ENCODE measurements at regions not wholly inside any gene's neighbourhood (a gene's known extent, or its start where the extent isn't known, plus 50 kb on each side); places are given as distances from the start of the nearest gene placed in this dataset.
"Not testable (repeated sequence)": the region's sequence is repeated elsewhere in the genome, so short reads cannot be mapped to it uniquely, and the experiment has no call there.

DNA sequence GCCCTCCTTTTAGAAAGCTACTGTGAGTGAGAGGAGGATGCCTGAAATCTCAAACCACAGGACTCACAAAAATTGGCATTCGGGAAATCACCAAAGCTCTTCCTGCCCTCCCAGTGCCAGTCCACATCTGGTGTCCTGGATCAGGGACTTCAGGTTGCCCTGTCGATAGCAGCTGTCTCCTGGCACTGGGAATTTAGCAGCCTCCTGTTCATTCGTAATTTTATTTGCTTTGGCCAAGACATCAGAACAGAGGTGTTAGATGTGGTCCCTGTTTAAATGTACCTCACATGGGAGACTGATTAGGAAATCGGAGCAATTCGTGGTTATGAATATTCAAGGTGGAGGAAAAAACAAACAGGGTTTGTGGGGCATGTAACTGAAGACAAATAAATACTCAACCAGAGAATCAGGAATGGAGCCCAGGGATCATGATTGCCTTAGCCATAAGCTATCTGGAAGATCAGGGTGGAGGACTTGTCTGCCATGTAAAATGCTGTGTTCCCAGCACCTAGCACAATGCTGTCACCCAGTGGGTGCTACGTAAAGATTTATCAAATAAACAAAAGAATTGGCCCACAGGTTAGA is 265.2 kb upstream of the PROK2 start:
- DNase-seq (ENCODE audit: low read depth) = no peak

DNA sequence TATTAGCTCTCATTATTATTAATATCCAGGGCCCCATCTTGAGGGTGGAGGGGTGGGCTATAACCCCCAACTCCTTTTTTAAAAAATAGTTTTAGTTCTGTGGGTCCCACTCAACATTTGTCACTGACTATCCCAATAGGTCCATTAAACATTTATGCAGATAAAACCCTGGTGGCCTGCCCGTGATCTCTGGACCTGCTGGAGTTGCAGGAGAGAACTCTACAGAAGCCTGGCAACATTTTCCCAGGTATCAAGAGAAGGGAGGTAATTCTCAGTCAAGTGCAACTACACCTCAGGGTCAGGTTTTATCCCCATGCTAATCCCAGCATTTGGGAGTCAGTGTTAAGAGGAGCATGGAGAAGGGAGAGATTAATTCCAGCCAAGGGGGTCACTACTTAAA is 264.4 kb upstream of the PROK2 start:
- DNase-seq (ENCODE audit: low read depth) = no peak

DNA sequence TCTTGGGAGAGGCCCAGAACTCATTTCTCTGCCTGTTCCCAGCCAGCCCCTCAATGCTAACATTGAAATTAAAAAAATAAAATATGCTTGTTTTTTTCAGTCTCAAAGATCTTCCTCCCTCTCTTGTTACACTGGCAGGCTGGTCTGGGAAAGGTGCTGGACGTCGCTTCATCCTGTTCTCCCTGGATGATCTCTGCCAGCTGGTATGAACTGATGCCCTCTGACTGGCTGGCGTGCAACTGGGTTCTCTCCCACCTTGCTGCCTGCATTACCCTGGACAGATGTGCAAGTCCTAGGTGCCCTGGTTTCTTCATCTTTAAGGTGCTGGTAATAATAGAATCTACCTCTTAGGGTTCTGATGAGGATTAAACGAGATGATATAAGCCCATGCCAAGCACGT is 263.9 kb upstream of the PROK2 start:
- DNase-seq (ENCODE audit: low read depth) = no peak

DNA sequence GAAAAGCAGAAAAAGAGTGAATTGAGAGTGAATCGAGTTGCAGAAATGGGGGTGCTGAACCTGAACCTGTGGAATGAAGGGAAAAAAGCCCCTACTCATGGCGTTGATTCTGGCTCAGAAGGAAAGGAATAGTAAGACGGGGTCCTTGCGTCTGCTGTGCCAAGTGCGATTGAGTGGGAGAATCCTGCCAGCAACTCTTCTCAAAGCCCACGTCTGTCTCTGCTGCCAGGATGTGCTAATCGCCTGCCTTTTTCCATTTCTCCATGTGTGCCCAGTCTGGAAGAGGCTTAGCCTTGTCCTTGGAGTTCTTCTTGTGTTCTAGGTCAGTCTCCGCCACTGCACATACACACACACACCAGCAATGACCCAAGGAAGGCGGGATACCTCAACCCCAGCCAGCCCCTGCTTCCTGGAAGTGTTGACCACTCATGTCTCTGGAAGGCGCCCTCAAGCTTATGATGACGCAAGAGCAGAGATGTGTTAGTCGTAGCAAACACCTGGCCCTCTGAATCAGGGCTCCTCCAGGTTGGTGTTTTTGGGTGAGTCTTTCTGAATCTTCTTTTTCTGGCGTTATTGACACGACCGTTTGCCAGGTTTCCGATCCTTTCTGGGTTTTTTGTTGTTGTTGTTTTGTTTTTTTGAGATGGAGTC is 262.4 kb upstream of the PROK2 start:
- no peak for DNase-seq (ENCODE audit: low read depth)

GRCh38 chr3:72044231-72044855 is 259.4 kb upstream of the PROK2 start:
- DNase-seq (ENCODE audit: low read depth) = no peak

DNA sequence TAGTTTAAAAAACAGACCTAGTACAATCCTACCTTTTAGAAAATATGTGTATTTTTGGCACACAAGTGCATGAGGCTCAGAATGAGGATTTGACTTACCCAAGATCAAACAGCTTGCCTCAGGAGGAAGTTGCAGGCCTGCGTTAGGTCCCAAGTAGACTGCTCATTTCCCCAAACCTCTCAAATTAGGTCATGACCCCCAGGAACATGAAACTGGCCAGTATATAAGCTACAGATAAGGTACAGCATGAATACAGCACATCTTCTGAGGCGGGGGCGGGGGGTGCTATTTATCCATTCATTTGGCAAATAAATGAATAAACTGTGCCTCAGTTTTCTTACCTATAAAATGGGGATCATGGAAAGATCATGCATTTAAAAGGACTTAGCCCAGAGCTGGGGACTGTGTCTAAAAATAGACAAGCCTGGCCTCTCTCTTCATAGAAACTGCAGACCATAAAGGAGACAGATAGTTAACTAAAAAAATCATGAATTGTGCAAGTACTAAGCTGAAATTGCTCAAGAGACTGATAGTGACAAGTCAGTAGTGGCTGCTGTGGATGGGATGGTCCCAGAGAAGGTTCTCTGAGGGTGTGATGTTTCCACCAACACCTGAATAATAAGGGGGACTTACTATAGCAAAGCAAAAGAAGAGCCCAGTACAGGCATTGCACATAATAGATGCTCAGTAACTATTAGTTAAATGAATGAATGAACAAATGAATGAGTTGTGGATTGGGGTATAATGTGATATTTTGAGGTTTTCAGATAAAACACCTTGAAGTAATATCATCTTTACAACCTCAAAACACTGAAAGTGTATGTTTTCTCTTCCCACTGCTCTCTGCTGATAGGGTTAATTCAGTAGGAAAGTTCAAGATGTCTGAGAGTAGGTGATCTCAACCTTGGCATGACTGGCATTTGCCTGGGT is 258.5 kb upstream of the PROK2 start:
- DNase-seq (ENCODE audit: low read depth) = no peak

GRCh38 chr3:72042397-72043203 is 257.7 kb upstream of the PROK2 start:
- no peak for DNase-seq (ENCODE audit: low read depth)

DNA sequence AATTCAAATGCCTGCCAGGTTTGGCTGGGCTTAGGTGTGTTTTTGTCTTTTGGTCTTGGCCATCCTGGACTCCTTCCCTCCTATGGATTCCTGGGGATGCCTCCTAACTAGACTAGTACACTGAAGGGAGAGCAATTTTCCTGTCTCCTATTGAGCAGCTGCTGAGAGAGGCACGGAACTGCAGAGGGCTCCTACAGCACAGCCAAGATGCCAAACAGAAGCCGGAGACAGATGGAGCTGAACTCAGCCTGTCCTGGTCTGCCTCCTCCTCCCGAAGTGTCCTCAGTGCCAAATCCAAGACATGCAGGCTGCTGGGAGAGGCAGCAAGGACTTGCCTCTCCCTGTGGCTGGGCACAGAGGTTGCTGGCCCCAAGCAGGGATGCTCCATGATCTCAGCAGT is 256.6 kb upstream of the PROK2 start:
- no peak for DNase-seq (ENCODE audit: low read depth)

- DNase-seq (ENCODE audit: low read depth) = no peak
Observed at GRCh38 chr3:72041076-72041475, 256.1 kb upstream of the PROK2 start.

DNA sequence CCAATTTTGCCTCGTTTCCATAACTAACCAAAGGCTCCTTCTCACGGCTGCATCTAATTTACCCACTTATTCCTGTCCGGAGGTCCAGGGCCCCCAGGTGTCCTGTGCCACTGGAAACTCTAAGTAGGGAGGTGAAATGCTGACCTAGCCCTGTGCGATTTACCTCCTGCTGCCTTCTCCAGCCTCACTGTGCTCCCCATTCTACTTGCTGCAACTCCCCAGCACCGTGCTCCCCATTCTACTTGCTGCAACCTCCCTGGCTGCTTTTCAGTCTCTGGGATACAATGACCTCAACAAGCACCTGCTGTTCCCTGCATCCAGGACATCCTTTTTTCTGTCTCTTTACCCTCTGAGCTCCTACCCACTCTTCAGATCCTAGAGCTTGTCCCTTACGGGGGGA is 254.7 kb upstream of the PROK2 start:
- DNase-seq (ENCODE audit: low read depth) = no peak

GRCh38 chr3:72036899-72037298 is 252.0 kb upstream of the PROK2 start:
- no peak for DNase-seq (ENCODE audit: low read depth)

DNA sequence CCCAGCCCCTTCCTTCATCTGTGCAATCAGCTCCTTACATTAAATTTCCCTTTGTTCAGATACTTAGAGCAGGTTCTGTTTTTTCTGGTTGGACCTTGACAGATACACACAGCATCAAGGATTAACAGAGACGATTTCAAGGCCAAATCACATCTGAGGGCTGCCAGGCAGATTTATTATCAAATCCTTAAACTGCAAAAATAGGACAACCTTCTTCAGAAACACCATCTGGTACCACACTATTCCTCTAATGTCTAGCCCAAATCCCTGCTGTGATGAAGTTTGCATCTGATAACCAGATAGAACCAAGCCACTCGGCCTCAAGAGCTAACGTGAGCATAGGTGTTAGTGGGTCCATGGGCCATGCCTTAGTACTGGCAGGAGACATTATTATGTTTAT is 250.7 kb upstream of the PROK2 start:
- DNase-seq (ENCODE audit: low read depth) = no peak

- DNase-seq (ENCODE audit: low read depth) = peak; percentile 62
Observed at GRCh38 chr3:72034986-72035385, 250.0 kb upstream of the PROK2 start.

DNA sequence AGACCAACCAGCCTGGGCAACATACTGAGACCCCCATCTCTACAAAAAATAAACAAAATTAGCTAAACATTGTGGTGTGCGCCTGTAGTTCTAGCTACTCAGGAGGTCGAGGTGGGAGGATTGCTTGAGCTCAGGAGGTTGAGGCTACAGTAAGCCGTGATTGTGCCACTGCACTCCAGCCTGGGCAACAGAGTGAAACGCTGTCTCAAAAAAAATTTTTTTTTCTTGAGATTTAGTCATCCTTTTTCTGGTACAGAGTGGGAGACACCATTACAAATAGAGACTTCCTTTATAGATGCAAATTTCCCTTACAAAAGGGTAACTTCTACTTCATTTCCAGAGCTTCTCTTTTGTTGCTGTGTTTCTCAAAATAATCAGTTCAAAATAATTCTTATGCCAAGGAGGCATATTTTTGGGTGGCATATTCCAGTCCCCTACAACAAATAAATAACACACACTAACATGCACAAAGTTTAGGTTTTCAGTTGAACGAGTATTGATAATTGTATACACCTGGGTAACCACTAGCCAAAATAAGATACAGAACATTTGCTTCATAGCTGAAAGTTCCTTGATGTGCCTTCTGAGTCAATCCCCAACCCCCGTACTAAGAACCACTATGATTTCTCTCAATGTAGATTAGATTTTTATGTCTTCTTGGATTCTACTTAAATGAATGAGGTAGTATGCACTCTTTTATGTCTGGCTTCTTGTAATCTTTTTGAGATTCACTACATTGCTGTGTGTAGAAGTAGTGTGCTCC is 248.9 kb upstream of the PROK2 start:
- DNase-seq (ENCODE audit: low read depth) = no peak

DNA sequence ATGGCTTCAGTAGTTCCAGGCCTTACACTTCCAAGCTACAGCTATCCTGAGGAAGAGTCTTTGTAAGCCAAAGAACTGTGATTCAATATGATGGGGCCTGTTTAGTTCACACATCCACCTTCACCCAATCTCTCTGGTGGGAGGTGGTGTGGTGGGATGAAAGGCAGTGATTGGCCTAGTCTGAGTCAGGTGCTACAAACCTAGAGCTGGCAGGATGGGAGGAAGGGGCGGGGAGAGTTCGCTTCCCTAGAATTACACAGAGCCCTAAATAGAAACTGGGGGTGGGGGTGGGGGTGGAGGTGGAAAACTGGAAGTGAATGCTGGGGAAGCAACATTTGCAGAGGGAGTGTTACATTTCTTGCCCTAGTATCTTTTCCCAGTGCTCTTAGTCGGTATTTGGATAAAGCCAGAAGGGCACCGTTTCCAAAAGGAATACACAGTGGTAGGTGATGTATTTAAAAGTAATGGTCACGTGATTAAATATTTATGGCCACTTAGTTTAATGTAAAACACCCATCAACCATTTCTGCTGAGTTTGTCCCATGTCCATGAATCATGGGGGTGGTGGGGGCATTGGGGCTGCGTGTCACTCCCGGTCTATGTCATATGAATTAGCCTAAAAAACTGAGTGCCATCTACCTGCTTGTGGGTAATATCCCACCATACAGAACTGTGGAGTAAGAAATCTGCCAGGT is 247.6 kb upstream of the PROK2 start:
- no peak for DNase-seq (ENCODE audit: low read depth)

GRCh38 chr3:72031581-72031980 is 246.6 kb upstream of the PROK2 start:
- peak; percentile 18 for DNase-seq (ENCODE audit: low read depth)

DNA sequence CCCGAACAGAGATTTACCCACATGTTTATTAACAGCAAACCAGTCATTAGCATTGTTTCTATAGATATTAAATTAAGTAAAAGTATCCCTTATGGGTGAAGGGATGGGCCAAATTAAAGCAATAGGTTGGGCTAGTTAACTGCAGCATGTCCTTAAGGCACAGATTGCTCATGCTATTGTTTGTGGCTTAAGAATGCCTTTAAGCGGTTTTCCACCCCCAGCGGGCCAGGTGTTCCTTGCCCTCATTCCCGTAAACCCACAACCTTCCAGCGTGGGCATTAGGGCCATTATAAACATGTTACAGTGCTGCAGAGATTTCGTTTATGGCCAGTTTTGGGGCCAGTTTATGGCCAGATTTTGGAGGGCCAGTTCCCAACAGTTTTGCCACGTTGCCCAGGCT is 245.3 kb upstream of the PROK2 start:
- not testable (repeated sequence) for DNase-seq (ENCODE audit: low read depth)

- not testable (repeated sequence) for DNase-seq (ENCODE audit: low read depth)
Observed at GRCh38 chr3:72028726-72029125, 243.8 kb upstream of the PROK2 start.

GRCh38 chr3:72028307-72028706 is 243.4 kb upstream of the PROK2 start:
- DNase-seq (ENCODE audit: low read depth) = not testable (repeated sequence)

DNA sequence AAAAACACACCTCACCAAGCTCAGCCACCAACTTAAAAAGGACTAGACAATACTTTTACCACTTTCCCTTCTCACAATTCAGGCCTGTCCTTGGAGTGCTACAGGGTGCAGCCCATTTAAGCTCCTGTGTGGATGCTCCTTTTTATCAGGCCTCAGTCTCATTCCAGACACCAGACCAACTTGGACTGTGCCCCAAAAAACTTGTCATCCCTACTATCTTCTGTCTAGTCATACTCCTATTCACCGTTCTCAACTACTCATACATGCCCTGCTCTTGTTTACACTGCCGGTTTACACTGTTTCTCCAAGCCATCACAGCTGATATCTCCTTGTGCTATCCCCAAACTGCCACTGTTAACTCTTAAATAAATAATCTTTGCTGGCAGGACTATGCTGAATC is 242.8 kb upstream of the PROK2 start:
- DNase-seq (ENCODE audit: low read depth) = not testable (repeated sequence)
